Cardiac muscle cell (in vitro differentiated cells and primary cell): ENCODE measurements at regions not wholly inside any gene's neighbourhood (a gene's known extent, or its start where the extent isn't known, plus 50 kb on each side); places are given as distances from the start of the nearest gene placed in this dataset.

Experiments
- DNase-seq, 2 donors: peaks; one replicate each; pipeline versions ENCODE4 v3.0.0 to v3.0.0-alpha.2; 2010 to 2017; ENCODE audit warnings: low read depth in 1 of 2, low spot score in 1 of 2
- H3K27ac ChIP-seq: fragments of 200-600 bp; sonication (generic); 2 replicates; pipeline ENCODE4 v1.5.1; 2016
- H3K27me3 ChIP-seq: fragments of 200-600 bp; sonication (generic); 2 replicates; pipeline ENCODE4 v1.6.0; 2016; ENCODE audit warnings: control low read depth
- H3K36me3 ChIP-seq: fragments of 200-600 bp; sonication (generic); 2 replicates; pipeline ENCODE4 v1.5.1; 2016; ENCODE audit warnings: control low read depth
- H3K4me1 ChIP-seq: fragments of 200-600 bp; sonication (generic); 2 replicates; pipeline ENCODE4 v1.8.1; 2017; ENCODE audit warnings: low read depth, mild to moderate bottlenecking, mixed run types
- H3K4me3 ChIP-seq: fragments of 200-600 bp; sonication (generic); 2 replicates; pipeline ENCODE4 v1.5.1; 2016; ENCODE audit warnings: mild to moderate bottlenecking
- H3K9me3 ChIP-seq: fragments of 200-600 bp; sonication (generic); 2 replicates; pipeline ENCODE4 v1.5.1; 2017; ENCODE audit warnings: low read depth, mild to moderate bottlenecking, control low read depth
- CTCF ChIP-seq: IDR thresholded peaks from 2 replicates; pipeline ENCODE4 v1.5.1; 2012; ENCODE audit warnings: low read depth, mild to moderate bottlenecking, low read length

DNA sequence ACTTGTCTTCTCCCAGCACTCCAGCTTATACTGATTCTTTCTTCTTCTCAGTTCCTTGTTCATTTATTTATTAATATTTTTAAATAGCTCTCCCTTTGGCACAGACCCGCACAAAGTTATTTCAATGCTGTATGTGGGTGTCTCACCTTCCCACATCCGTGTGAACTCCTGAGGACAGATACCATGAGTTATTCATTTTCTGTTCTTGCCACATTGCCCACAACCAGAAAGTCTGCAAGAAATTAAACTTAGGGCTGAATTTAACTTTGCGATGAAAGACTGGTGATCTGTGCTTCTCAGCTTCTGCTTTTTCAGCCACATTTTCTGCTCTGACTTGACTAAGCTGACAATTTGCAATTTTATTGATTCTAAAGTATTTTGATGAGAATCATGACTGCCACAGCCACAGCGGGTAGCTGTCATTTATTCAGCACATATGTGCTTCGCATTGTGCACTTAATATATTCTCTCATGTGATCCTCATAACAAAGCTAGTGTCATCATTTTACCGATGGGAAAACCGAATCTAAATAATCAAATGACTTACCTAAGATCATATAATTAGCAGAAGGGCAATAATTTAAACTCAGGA is 569.8 kb downstream of the EDEM1 start:
- Histone ChIP-seq H3K4me1 (no peaks in the 10 kb centered on the region), H3K27me3 (no peaks in the 10 kb centered on the region), H3K36me3 (no peaks in the 10 kb centered on the region), H3K27ac (no peak overlapping the region), H3K4me3 (no peak overlapping the region), H3K9me3 (no peaks in the 10 kb centered on the region)
- DNase-seq = no peak
- no peak for TF ChIP-seq CTCF

- DNase-seq = no peak
- Histone ChIP-seq H3K36me3 (no peaks in the 10 kb centered on the region), H3K4me3 (no peak overlapping the region), H3K9me3 (no peaks in the 10 kb centered on the region), H3K4me1 (no peaks in the 10 kb centered on the region), H3K27me3 (no peaks in the 10 kb centered on the region), H3K27ac (no peak overlapping the region)
- TF ChIP-seq CTCF = no peak
These were observed 571.2 kb downstream of the EDEM1 start for GRCh38 chr3:5758699-5759098.

DNA sequence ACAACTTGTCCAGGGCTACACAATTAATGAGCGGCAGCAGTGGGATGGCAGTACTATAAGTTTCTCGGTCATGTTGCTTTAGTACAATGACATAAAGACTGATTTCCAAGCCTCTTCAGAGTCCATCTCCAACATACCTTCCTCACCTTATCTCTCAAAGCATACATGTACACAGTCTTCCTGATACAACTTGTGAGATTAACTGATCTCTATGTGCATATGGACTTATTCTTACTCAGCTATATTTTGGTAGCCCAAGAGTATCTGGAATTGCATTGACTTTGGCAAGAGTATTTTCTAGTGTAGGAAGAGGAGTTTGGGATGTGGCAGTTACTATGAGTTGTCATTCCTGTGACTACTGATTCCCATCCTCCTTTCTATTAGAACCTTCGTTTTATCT is 575.0 kb downstream of the EDEM1 start:
- no peak for TF ChIP-seq CTCF

GRCh38 chr3:5766848-5767247 is 579.3 kb downstream of the EDEM1 start:
- H3K4me3 ChIP-seq = no peak overlapping the region
- no peak for TF ChIP-seq CTCF
- no peak overlapping the region for H3K27ac ChIP-seq
- peaks cover 9% of the 10 kb centered on the region for H3K4me1 ChIP-seq
- H3K9me3 ChIP-seq = no peaks in the 10 kb centered on the region
- no peaks in the 10 kb centered on the region for H3K27me3 ChIP-seq
- DNase-seq = no peak
- H3K36me3 ChIP-seq = no peaks in the 10 kb centered on the region

More for the DNA sequence above, 575.0 kb downstream of the EDEM1 start:
- Histone ChIP-seq H3K27me3 (no peaks in the 10 kb centered on the region), H3K4me1 (no peaks in the 10 kb centered on the region), H3K4me3 (no peak overlapping the region), H3K9me3 (no peaks in the 10 kb centered on the region), H3K27ac (no peak overlapping the region), H3K36me3 (no peaks in the 10 kb centered on the region)
- no peak for DNase-seq

DNA sequence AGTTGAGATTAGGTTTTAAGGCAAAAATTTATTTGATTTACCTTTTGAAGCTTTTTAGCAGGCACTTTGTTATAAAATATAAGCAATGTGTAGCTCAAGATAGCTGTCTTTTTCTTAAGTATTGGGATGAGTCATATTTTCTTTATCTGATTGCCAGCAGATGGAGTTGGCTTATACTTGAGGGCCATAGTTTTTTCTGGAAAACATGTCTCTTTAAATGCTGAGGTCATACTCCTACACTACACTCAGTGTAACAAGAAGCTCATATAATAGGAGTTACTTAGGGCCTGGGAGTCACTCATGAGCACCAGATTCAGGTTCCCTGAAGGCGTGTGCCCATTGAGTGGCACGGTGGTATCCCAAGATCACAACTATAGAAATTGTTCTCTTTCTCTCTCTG is 579.8 kb downstream of the EDEM1 start:
- H3K27ac ChIP-seq = no peak overlapping the region
- TF ChIP-seq CTCF = no peak
- H3K4me3 ChIP-seq = no peak overlapping the region
- H3K4me1 ChIP-seq = peaks cover 9% of the 10 kb centered on the region
- no peaks in the 10 kb centered on the region for H3K27me3 ChIP-seq
- no peaks in the 10 kb centered on the region for H3K36me3 ChIP-seq
- no peak for DNase-seq
- H3K9me3 ChIP-seq = no peaks in the 10 kb centered on the region
